TTC549 (cell line): ENCODE measurements at regions not wholly inside any gene's neighbourhood (a gene's known extent, or its start where the extent isn't known, plus 50 kb on each side); places are given as distances from the start of the nearest gene placed in this dataset.
"Not testable (repeated sequence)": the region's sequence is repeated elsewhere in the genome, so short reads cannot be mapped to it uniquely, and the experiment has no call there.

Source experiments
- FAIRE-seq: peaks from 2 replicates; lab custom pipeline; 2012; peaks lifted over from hg19 to GRCh38; lab: Jason Lieb, UNC

- no peak for FAIRE-seq
These were observed 260.0 kb upstream of the NRXN1 start for GRCh38 chr2:51291762-51292551.

DNA sequence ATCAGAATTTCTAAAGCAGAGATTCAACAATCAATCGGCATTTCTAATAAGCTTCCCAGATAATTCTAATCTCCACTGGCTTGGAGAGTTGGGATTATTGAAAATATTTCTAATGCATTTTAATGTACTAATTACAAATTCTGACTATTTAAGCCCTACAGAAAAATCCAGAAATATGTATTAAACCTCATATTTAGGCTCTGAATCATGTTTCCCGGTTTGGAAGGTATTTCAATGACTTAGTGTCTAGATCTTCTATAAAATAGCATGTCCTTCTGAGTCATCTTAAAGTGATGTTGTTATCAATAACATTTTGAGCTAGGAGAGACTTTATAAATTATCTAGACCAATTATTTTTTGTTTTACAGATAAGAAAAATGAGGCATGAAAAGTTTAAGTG is 258.8 kb upstream of the NRXN1 start:
- FAIRE-seq, result no peak

- no peak for FAIRE-seq
These were observed 257.1 kb upstream of the NRXN1 start for GRCh38 chr2:51289045-51289444.

DNA sequence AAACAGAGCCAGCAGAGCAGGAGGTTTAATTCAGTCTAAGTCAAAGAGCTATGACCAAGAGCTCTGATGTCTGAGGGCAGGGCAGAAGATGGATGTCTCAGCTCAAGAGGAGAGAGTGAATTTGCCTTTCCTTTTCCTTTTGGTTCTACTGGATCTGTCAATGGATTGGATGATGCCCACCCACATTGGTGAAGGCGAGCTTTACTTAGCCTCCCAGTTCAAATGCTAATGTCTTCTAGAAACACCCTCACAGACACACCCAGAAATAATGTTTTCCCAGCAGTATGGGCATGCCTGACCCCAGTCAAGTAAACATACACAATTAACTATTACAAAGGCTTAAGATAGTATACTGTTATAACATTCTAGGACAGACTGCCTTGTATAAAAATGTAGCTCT is 236.3 kb upstream of the NRXN1 start:
- no peak for FAIRE-seq

- no peak for FAIRE-seq
These were observed 233.6 kb upstream of the NRXN1 start for GRCh38 chr2:51265539-51265938.

GRCh38 chr2:51263951-51264350 is 232.0 kb upstream of the NRXN1 start:
- no peak for FAIRE-seq

DNA sequence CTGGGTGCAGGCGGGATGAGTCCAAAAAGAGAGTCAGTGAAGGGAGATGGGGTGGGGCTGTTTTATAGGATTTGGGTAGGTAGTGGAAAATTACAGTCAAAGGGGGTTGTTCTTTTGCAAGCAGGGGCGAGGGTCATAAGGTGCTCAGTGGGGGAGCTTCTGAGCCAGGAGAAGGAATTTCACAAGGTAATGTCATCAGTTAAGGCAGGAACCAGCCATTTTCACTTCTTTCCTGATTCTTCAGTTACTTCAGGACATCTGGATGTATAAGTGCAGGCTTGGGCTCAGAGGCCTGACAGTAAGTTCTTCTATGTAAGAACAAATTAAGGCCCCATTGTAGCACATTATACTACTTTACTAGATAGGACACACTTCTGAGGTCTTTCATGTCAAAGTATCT is 231.2 kb upstream of the NRXN1 start:
- FAIRE-seq, result not testable (repeated sequence)

DNA sequence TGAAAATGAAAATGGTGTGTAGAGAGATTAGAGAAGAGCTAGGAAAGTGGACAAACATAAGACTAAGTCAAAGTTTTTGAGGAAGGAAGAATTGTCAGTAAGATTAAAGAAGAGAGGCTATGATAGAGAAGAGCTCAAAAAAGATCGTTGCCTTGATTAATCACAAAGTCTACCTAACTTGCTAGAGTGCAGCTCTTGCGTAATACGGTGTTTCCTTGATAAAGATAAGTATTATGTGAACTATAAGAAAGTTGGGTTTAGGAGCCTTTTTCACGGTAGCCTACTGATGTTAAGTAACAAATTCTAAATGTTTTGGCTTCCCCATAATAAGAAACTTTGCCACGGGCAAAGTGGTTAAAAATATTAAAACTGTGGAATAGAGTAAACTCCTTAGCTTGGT is 226.4 kb upstream of the NRXN1 start:
- no peak for FAIRE-seq

DNA sequence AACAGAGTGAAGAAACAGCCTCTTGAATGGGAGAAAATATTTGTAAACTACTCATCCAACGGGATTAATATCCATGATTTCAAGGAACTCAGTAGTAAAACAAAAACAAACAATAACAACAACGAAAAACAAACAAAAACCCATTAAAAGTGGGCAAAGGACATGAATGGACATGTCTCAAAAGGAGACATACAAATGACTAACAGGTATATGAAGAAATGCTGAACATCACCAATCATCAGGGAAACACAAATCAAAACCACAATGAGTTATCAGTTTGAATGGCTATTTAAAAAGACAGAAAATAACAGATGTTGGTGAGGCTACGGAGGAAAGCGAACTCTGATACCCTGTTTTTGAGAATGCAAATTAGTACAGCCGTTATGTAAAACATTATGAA is 224.8 kb upstream of the NRXN1 start:
- FAIRE-seq, result no peak

DNA sequence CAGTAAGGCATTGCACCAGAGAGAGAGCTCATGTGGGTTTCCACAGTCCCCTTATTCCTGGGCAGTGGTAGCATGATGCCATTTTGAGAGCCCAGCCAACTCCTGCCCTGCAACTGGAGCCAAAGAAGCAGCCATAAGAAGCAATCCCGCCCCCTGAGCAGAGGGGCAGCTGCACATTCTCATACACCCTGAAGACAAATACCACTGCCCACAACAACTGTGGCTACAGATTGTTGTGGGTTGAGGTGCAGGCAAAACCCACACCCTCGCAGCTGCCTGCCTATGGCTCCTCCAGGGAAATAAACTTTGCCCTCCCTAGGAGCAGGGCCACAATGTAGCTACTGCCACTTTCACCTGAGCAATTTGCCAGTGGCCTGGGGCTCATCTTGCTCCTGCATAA is 219.4 kb upstream of the NRXN1 start:
- FAIRE-seq, result no peak

DNA sequence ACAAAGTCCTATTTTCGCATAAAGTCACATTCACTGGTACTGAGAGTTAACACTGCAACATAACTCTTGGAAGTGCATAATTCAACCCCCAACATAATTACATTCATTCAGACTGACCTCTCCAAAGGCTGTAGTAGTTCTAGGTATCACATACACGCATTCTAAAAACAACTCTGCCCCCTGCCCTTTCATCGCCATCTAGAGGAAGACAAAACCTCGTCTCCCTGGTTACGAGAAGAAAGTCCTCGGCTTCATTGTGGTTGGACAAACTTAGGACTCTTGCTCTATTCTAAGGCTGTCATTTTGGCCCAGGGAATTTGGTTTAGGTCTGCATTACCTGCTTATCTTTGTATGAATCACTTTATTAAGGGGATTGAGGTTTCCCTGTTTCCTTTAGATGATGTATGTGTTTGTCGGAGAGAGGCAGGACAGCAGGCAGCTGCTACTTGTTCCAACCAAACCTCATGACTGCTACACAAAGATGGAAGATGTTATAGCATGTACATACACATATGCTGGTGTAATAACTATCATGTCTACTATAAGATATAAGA is 215.4 kb upstream of the NRXN1 start:
- FAIRE-seq, result no peak

GRCh38 chr2:51243892-51244535 is 212.1 kb upstream of the NRXN1 start:
- FAIRE-seq, result no peak

DNA sequence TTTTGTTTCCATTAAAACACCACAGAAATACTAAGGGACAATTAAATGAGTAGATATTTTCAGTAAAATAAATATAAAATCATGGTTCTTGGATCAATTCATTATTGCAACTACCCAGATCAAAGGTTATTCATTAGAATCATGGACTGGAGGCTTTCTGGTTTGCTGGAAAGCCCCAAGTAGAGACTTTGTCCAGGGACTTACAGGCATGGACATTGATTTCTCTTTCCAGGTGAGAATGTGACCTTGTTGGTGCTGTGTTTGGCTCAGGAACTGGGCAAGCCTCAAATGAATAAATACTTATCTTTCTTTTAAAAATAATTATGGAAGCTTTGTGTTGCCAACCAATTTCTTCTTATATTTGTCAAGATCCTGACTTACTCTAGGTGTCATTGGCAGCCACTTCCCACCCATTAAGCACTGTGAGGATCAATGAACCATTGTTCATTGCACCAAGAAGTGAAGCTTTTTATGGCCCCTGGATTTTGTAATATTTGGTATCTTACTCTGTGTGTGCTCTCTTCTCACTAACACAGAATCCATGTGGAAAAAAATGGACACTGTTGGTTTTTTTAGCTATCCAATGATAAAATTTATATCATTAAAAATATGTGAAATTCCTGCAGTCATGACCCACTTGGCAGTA is 205.8 kb upstream of the NRXN1 start:
- no peak for FAIRE-seq

GRCh38 chr2:51232027-51232426 is 200.1 kb upstream of the NRXN1 start:
- no peak for FAIRE-seq

GRCh38 chr2:51231071-51231470 is 199.1 kb upstream of the NRXN1 start:
- FAIRE-seq, result no peak

DNA sequence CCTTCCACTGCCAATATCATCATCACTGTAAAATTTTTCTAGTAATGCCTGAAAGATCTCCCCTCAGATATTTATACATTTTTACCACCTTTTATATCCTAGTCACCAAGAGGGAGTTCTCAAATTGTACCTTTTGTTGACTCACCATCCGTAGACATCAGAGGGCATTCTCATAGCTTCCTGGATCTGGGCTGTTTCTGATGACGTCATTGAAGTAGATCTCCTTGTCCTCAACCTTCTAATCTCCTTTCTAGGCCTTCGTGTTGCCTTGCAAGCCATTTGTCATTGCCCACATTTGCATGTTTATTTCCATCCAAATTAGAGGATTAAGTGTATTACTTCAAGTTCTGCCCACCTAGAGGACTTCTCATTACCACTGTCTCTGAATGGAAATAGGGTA is 193.4 kb upstream of the NRXN1 start:
- no peak for FAIRE-seq

DNA sequence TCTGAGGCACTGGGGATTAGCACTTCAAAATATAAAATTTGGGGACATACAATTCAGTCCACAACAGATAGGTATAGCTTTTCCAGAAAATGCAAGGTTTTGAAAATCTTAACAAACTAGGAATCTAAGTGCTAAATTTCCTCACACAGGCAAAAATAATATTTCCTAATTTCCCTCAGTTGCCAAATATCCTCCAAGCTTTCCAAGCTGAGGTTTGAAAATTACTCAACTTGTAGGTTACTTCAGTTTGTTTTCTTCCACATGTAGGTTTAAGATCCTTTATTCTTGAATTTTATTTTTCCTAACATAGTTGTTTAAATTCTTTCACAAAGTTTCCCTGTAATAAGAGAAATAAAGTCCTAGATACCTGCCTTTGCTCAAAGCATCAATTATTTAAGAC is 192.9 kb upstream of the NRXN1 start:
- FAIRE-seq, result no peak

DNA sequence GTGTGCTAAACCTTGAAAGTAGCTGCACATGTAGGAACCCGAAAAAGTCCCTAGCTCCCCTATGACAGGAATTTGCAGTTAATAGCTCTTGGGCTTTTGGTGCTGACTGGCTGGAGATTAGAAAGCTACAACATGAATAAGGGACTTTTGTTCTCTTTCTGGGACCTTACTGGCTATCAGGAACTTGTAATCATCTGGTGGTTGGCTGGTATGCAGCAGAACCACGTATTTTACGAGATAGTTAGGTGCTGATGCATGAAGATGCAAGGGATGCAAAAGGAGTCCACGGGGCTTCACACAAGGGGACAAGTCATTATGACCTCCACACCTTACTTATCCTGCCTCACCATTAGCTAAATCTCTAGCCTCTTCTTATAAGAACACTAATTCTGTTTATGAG is 190.2 kb upstream of the NRXN1 start:
- FAIRE-seq, result no peak

GRCh38 chr2:51220606-51221005 is 188.7 kb upstream of the NRXN1 start:
- FAIRE-seq, result no peak

GRCh38 chr2:51220080-51220479 is 188.1 kb upstream of the NRXN1 start:
- FAIRE-seq, result no peak

GRCh38 chr2:51219468-51219867 is 187.5 kb upstream of the NRXN1 start:
- FAIRE-seq, result no peak

DNA sequence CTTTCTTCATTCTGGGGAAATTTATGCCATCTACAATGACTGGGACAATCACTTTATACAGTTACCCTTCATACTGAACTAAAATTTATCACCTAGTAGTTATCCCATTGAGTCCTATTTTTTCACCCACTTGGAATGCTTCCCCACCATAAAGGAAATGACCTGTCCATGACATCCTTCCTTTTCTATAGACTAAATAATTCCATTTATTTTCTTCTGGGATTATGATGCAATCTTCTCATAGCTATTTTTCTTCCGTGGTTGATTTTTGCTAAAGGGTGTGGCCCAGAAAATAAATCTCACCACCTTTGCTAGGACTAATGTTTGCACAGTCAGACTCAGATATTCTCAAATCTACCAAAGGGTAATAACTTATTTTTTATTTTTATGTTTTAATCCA is 186.1 kb upstream of the NRXN1 start:
- no peak for FAIRE-seq

- no peak for FAIRE-seq
These were observed 181.9 kb upstream of the NRXN1 start for GRCh38 chr2:51213826-51214225.
